Transverse colon (tissue), 4 donors: ENCODE measurements at regions not wholly inside any gene's neighbourhood (a gene's known extent, or its start where the extent isn't known, plus 50 kb on each side); places are given as distances from the start of the nearest gene placed in this dataset.

ENCODE experiments used
- DNase-seq: peaks from one replicate; pipeline ENCODE4 v3.0.0-alpha.2; 2019
- H3K27ac ChIP-seq, 4 donors: fragments of 200-600 bp; sonication (generic); 2 replicates each; pipeline ENCODE4 v1.5.1; 2016 to 2018; ENCODE audit warnings: inconsistent platforms in 4 of 4
- H3K27me3 ChIP-seq: fragments of 200-600 bp; sonication (generic); 2 replicates; pipeline ENCODE4 v1.5.1; 2017; ENCODE audit warnings: inconsistent platforms
- H3K36me3 ChIP-seq, 4 donors: fragments of 200-600 bp; sonication (generic); 2 replicates each; pipeline ENCODE4 v1.5.1; 2017 to 2019; ENCODE audit warnings: inconsistent platforms in 4 of 4
- H3K4me1 ChIP-seq, 4 donors: fragments of 200-600 bp; sonication (generic); 2 replicates each; pipeline ENCODE4 v1.5.1; 2017 to 2020; ENCODE audit warnings: inconsistent platforms in 4 of 4
- H3K4me3 ChIP-seq, 4 donors: fragments of 200-600 bp; sonication (generic); 1 replicate in 1 of 4; 2 replicates in 3 of 4; pipeline versions ENCODE4 v1.5.1 to v1.6.1; 2017 to 2019; ENCODE audit warnings: inconsistent platforms in 4 of 4
- H3K9me3 ChIP-seq, 2 donors: fragments of 200-600 bp; sonication (generic); 2 replicates each; pipeline ENCODE4 v1.5.1; 2017 to 2019; ENCODE audit warnings: inconsistent platforms in 2 of 2
- EP300 ChIP-seq: sonication (generic); formaldehyde crosslinking; IDR thresholded peaks from one replicate; pipeline ENCODE4 v1.6.1; 2017; ENCODE audit warnings: antibody characterized with exemption, low read depth
- POLR2A ChIP-seq: fragments of 450-650 bp; IDR thresholded peaks from one replicate; pipeline ENCODE4 v1.6.1; 2016; ENCODE audit warnings: antibody characterized with exemption, mild to moderate bottlenecking, moderate library complexity
- POLR2AphosphoS5 ChIP-seq, 3 donors: sonication (generic); formaldehyde crosslinking; IDR thresholded peaks; one replicate each; pipeline ENCODE4 v1.6.1; 2016; ENCODE audit warnings: antibody characterized with exemption in 3 of 3
- WGBS, 2 donors: methylation state at CpG; one replicate each; pipeline ENCODE4 v1.1.5; 2018; ENCODE audit warnings: low coverage in 1 of 2; 5-methylcytosine and 5-hydroxymethylcytosine counted together
- in situ Hi-C, 4 donors: fragments of 200-750 bp; cut with MboI; loops; one replicate each; pipeline versions ENCODE4 v1.15.0 to v1.15.1; 2017; ENCODE audit warnings: low sequenced_read_pairs in 3 of 4, low pct_ligation_motif_present in 1 of 4, low pct_unique_long_range_greater_than_20kb in 1 of 4
- intact Hi-C: fragments of 100-400 bp; cut with DNase I; formaldehyde crosslinking; loops from one replicate; pipeline ENCODE4 v1.15.1; 2023; ENCODE audit warnings: low total_unique reads
- TF ChIP-seq, protein P1 (sequence below), 5 experiments: fragments of 200-600 bp in 3 of 5; fragments of 450-650 bp in 2 of 5; sonication (generic) in 3 of 5; IDR thresholded peaks; 1 replicate in 2 of 5; 2 replicates in 3 of 5; pipeline ENCODE4 v1.5.1; 2016 to 2017; ENCODE audit warnings: antibody characterized with exemption in 5 of 5, inconsistent platforms in 3 of 5, mild to moderate bottlenecking in 2 of 5, moderate library complexity in 1 of 5

DNA sequence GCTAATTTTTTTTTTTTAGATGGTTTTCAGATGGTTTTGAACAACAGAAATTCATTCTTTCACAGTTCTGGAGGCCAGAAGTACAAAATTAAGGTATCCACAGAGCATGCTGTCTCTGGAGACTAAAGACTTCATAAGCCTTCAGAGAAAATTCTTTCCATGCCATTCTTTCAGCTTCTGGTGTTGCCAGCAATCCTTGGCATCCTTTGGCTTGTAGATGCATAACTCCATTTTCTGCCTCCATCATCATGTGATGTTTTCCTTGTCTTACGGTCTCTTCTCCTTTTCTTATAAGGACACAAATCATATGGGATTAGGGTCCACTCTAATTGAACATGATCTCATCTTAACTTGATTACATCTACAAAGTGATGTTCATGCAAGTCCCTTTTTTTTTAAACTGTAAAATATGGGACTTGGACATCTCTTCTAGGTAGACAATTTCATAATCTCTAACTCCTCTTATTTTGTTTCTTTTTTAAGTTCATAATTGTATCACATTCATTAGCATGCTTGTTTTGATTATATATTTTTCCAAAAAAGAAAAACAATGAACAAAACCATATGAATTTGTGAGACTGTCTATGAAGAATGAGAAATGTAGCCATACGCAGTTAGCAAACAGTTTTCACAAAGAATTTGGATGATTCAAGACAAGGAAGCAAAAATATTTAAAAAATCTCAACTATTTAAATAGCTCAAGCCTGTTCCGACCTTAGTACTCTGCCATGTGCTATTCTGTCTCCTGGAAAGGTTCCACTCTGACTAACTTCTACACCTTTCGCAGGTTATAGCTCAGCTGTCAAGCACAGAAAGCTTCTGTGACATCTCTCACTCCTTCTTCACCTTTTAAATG, 53.1 kb upstream of the GIMD1 start:
- no peaks in the 10 kb centered on the region for H3K36me3 ChIP-seq
- no peaks in the 10 kb centered on the region for H3K27me3 ChIP-seq
- TF ChIP-seq, protein P1, sequence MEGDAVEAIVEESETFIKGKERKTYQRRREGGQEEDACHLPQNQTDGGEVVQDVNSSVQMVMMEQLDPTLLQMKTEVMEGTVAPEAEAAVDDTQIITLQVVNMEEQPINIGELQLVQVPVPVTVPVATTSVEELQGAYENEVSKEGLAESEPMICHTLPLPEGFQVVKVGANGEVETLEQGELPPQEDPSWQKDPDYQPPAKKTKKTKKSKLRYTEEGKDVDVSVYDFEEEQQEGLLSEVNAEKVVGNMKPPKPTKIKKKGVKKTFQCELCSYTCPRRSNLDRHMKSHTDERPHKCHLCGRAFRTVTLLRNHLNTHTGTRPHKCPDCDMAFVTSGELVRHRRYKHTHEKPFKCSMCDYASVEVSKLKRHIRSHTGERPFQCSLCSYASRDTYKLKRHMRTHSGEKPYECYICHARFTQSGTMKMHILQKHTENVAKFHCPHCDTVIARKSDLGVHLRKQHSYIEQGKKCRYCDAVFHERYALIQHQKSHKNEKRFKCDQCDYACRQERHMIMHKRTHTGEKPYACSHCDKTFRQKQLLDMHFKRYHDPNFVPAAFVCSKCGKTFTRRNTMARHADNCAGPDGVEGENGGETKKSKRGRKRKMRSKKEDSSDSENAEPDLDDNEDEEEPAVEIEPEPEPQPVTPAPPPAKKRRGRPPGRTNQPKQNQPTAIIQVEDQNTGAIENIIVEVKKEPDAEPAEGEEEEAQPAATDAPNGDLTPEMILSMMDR (IDR thresholded peaks at IDR 0.05), result no peak
- TF ChIP-seq POLR2AphosphoS5 (IDR thresholded peaks at IDR 0.05), result no peak
- no peaks in the 10 kb centered on the region for H3K9me3 ChIP-seq
- no peaks in the 10 kb centered on the region for H3K4me1 ChIP-seq
- in situ Hi-C loops, result no loop called here
- DNase-seq, result no peak
- H3K27ac ChIP-seq, result no peak overlapping the region
- WGBS, 2 donors, result 45 to 47% methylated on average over 4 of the region's 4 CpGs
- intact Hi-C loops, result no loop called here
- no peak overlapping the region for H3K4me3 ChIP-seq

DNA sequence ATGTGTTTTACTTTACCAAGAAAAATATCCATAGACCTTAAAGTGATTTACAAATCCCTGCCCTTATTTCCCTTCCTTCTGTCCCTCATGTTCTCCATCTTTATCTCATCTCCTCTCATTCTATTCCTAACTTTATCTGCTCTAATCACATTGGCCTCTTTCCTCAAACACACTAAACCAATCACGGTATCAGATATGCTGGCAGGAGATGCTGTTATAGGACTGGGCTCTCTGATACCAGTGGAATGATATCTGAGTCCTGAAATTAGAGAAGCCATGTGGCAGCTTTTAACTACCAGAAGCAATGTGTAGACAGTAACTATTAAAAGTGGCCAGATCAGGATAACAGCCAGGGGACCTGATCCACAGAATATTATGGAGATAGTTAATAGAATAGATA, 49.9 kb upstream of the GIMD1 start:
- Histone ChIP-seq H3K4me1 (no peaks in the 10 kb centered on the region), H3K27me3 (no peaks in the 10 kb centered on the region), H3K4me3 (no peak overlapping the region), H3K27ac (no peak overlapping the region), H3K9me3 (no peaks in the 10 kb centered on the region), H3K36me3 (no peaks in the 10 kb centered on the region)
- TF ChIP-seq POLR2A (no peak), POLR2AphosphoS5 (IDR thresholded peaks at IDR 0.05) (no peak), EP300 (no peak)
- TF ChIP-seq, protein P1 (IDR thresholded peaks at IDR 0.05), result no peak
- no peak for DNase-seq
- WGBS, 2 donors, result 56 to 57% methylated on average over 1 of the region's 1 CpG
- intact Hi-C loops, result no loop called here
- in situ Hi-C loops, result no loop called here
